Sigmoid colon (tissue), 4 donors: ENCODE measurements at regions not wholly inside any gene's neighbourhood (a gene's known extent, or its start where the extent isn't known, plus 50 kb on each side); places are given as distances from the start of the nearest gene placed in this dataset.

Source experiments
- EP300 ChIP-seq, 4 donors: sonication (generic); formaldehyde crosslinking; IDR thresholded peaks; one replicate each; pipeline ENCODE4 v1.6.1; 2017; ENCODE audit warnings: antibody characterized with exemption in 4 of 4
- POLR2A ChIP-seq, 2 donors: fragments of 450-650 bp; IDR thresholded peaks; one replicate each; pipeline ENCODE4 v1.6.1; 2016; ENCODE audit warnings: antibody characterized with exemption in 2 of 2, mild to moderate bottlenecking in 2 of 2, moderate library complexity in 2 of 2
- POLR2AphosphoS5 ChIP-seq, 4 donors: sonication (generic); formaldehyde crosslinking; IDR thresholded peaks; one replicate each; pipeline ENCODE4 v1.6.1; 2017; ENCODE audit warnings: antibody characterized with exemption in 4 of 4
- TF ChIP-seq, protein P1 (sequence below), 4 experiments: fragments of 450-650 bp in 3 of 4; fragments of 200-600 bp in 1 of 4; IDR thresholded peaks; one replicate each; pipeline ENCODE4 v1.5.1; 2016 to 2019; ENCODE audit warnings: antibody characterized with exemption in 4 of 4, mild to moderate bottlenecking in 3 of 4, moderate library complexity in 2 of 4

DNA sequence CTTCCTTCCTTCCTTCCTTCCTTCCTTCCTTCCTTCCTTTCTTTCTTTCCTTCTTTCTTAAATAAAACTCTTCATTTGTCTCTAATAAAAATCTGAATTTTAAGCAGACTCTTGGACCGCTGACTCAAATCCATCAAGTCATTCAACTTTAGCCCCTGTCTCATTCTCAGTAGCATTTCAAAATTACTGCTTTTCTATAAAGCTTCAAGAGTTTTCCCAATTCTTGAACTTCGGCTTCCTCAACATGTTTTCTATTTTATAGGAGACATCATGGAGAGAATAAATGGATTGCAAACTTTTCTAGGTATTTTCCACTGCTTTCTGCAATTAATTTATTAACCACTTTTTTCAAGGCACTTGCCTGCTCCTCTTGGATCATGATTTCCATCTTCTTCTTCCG lies 497.1 kb upstream of the GJE1 start:
- TF ChIP-seq, protein P1, sequence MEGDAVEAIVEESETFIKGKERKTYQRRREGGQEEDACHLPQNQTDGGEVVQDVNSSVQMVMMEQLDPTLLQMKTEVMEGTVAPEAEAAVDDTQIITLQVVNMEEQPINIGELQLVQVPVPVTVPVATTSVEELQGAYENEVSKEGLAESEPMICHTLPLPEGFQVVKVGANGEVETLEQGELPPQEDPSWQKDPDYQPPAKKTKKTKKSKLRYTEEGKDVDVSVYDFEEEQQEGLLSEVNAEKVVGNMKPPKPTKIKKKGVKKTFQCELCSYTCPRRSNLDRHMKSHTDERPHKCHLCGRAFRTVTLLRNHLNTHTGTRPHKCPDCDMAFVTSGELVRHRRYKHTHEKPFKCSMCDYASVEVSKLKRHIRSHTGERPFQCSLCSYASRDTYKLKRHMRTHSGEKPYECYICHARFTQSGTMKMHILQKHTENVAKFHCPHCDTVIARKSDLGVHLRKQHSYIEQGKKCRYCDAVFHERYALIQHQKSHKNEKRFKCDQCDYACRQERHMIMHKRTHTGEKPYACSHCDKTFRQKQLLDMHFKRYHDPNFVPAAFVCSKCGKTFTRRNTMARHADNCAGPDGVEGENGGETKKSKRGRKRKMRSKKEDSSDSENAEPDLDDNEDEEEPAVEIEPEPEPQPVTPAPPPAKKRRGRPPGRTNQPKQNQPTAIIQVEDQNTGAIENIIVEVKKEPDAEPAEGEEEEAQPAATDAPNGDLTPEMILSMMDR (IDR thresholded peaks at IDR 0.05): no peak
- TF ChIP-seq EP300 (IDR thresholded peaks at IDR 0.05): no peak
- TF ChIP-seq POLR2AphosphoS5 (IDR thresholded peaks at IDR 0.05): no peak
- TF ChIP-seq POLR2A (IDR thresholded peaks at IDR 0.05): no peak
